Kidney (tissue), 13 donors: ENCODE measurements at regions not wholly inside any gene's neighbourhood (a gene's known extent, or its start where the extent isn't known, plus 50 kb on each side); places are given as distances from the start of the nearest gene placed in this dataset.

Experiments used
- DNase-seq, 5 donors: peaks; one replicate each; pipeline ENCODE4 v3.0.0-alpha.2; 2013 to 2020
- FAIRE-seq: peaks from 2 replicates; lab custom pipeline; 2012; peaks lifted over from hg19 to GRCh38; lab: Jason Lieb, UNC
- H3K27ac ChIP-seq, 2 donors: one replicate each; pipeline ENCODE4 v1.7.0; 2013; ENCODE audit warnings: low read depth in 2 of 2, low read length in 2 of 2, inconsistent platforms in 1 of 2
- H3K27me3 ChIP-seq: one replicate; pipeline ENCODE4 v1.7.1; 2013; ENCODE audit warnings: low read length, inconsistent platforms; ENCODE audit not compliant: control insufficient read depth, insufficient read depth
- H3K36me3 ChIP-seq, 3 donors: one replicate each; pipeline versions ENCODE4 v1.7.0 to v1.7.1; 2013; ENCODE audit warnings: low read length in 3 of 3, control low read depth in 1 of 3, inconsistent platforms in 1 of 3; ENCODE audit not compliant: insufficient read depth in 3 of 3, control insufficient read depth in 2 of 3
- H3K4me1 ChIP-seq, 3 donors: one replicate each; pipeline versions ENCODE4 v1.7.0 to v1.7.1; 2013; ENCODE audit warnings: low read length in 3 of 3, inconsistent platforms in 1 of 3, low read depth in 1 of 3; ENCODE audit not compliant: control insufficient read depth in 2 of 3, insufficient read depth in 2 of 3
- H3K4me3 ChIP-seq, 3 donors: one replicate each; pipeline versions ENCODE4 v1.7.0 to v1.8.1; 2013; ENCODE audit warnings: low read length in 3 of 3, control low read depth in 1 of 3, inconsistent platforms in 1 of 3
- H3K9ac ChIP-seq, 3 donors: one replicate each; pipeline versions ENCODE4 v1.7.0 to v1.7.1; 2013; ENCODE audit warnings: low read length in 3 of 3, control low read depth in 1 of 3, inconsistent platforms in 1 of 3
- H3K9me3 ChIP-seq, 3 donors: one replicate each; pipeline versions ENCODE4 v1.7.0 to v1.7.1; 2013; ENCODE audit warnings: low read length in 3 of 3, control low read depth in 1 of 3, inconsistent platforms in 1 of 3; ENCODE audit not compliant: control insufficient read depth in 2 of 3, insufficient read depth in 1 of 3
- CTCF ChIP-seq: IDR thresholded peaks from 3 replicates; pipeline ENCODE4 v1.5.1; 2012; ENCODE audit warnings: mild to moderate bottlenecking, moderate library complexity, borderline replicate concordance; ENCODE audit not compliant: insufficient read depth; ENCODE audit errors: extremely low read depth
- intact Hi-C: fragments of 100-400 bp; cut with DNase I; formaldehyde crosslinking; loops from one replicate; pipeline ENCODE4 v1.11.1; 2022
- donor health status: control.
- donor health status: control.
- donor health status: control.
- donor health status: control.
- donor health status: control.
- donor health status: DM: yes; HTN: yes; CAD: no.
- donor health status: Normal renal cell carcinoma (clear cell type).

DNA sequence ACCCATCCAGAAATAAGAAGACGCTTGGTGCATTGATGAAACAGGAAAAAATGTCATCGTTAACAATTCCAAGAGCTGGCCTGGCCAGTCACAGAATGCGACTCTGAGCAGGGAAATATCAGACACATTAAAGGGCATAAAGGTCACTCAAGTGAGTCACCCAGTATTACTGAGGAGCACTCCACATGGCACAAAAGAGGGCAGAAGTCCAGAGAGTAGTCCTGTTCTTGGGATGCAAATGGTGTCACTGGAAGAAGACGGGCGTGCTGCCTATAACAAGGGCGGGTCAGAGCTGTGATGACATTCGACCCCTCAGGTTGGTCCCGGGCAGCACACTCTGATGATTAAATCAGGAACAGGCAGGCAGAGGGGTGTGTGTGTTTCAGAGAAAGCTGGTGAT, 720.3 kb downstream of the UQCRFS1 start:
- FAIRE-seq (no peak), DNase-seq (no peak)
- no peak overlapping the region for H3K9ac ChIP-seq
- no peaks in the 10 kb centered on the region for H3K4me1 ChIP-seq
- H3K4me3 ChIP-seq = no peak overlapping the region
- TF ChIP-seq CTCF = no peak
- no peaks in the 10 kb centered on the region for H3K27me3 ChIP-seq
- intact Hi-C loops = no loop called here
- no peak overlapping the region for H3K27ac ChIP-seq
- H3K9me3 ChIP-seq = no peaks in the 10 kb centered on the region
- no peaks in the 10 kb centered on the region for H3K36me3 ChIP-seq

GRCh38 chr19:28492201-28492600, 720.8 kb downstream of the UQCRFS1 start:
- FAIRE-seq = no peak
- no peak for TF ChIP-seq CTCF
- Histone ChIP-seq H3K27me3 (no peaks in the 10 kb centered on the region), H3K4me3 (no peak overlapping the region), H3K4me1 (no peaks in the 10 kb centered on the region), H3K36me3 (no peaks in the 10 kb centered on the region), H3K27ac (no peak overlapping the region), H3K9ac (no peak overlapping the region), H3K9me3 (no peaks in the 10 kb centered on the region)
- intact Hi-C loops = no loop called here
- DNase-seq = no peak

GRCh38 chr19:28489776-28490175, 723.2 kb downstream of the UQCRFS1 start:
- no peaks in the 10 kb centered on the region for H3K36me3 ChIP-seq

More at GRCh38 chr19:28489776-28490175, 723.2 kb downstream of the UQCRFS1 start:
- no peak for TF ChIP-seq CTCF
- H3K27ac ChIP-seq = no peak overlapping the region
- no peak overlapping the region for H3K9ac ChIP-seq
- intact Hi-C loops = no loop called here
- no peaks in the 10 kb centered on the region for H3K4me1 ChIP-seq
- no peaks in the 10 kb centered on the region for H3K9me3 ChIP-seq
- no peak overlapping the region for H3K4me3 ChIP-seq
- no peak for DNase-seq
- no peak for FAIRE-seq
- no peaks in the 10 kb centered on the region for H3K27me3 ChIP-seq
